SK-N-SH (cell line): ENCODE measurements at regions not wholly inside any gene's neighbourhood (a gene's known extent, or its start where the extent isn't known, plus 50 kb on each side); places are given as distances from the start of the nearest gene placed in this dataset.

Experiments
- CTCF ChIA-PET: fragments of 300-600, 350-600 bp; formaldehyde crosslinking; extraction: SDS; loops from one replicate; lab custom pipeline; 2021; lab: Yijun Ruan, JAX
- POLR2A ChIA-PET: fragments of 350-600 bp; sonication (Branson Sonifier 250); formaldehyde crosslinking; extraction: SDS; loops from one replicate; lab custom pipeline; 2020; ENCODE audit warnings: antibody characterized with exemption, inconsistent platforms; lab: Yijun Ruan, JAX
- DNase-seq: peaks from one replicate; pipeline ENCODE4 v3.0.0; 2012
- H2AFZ ChIP-seq: fragments of 200-600 bp; sonication (generic); 2 replicates; pipeline ENCODE4 v1.8.1; 2016; ENCODE audit warnings: antibody characterized with exemption, mild to moderate bottlenecking, low read depth
- H3F3A ChIP-seq: fragments of 200-600 bp; sonication (generic); replicated peaks from 2 replicates; pipeline ENCODE3; 2016; ENCODE audit warnings: antibody characterized with exemption, mild to moderate bottlenecking; ENCODE audit not compliant: insufficient read depth
- H3K27ac ChIP-seq, 2 experiments: fragments of 200-500 bp in 1 of 2; fragments of 200-600 bp in 1 of 2; sonication (Bioruptor generic) in 1 of 2; sonication (generic), shearing (Covaris generic) in 1 of 2; 2 replicates each; pipeline versions ENCODE4 v1.5.1 to v1.6.1; 2014 to 2016; ENCODE audit warnings: low read depth in 2 of 2, inconsistent platforms in 1 of 2, low read length in 1 of 2, mild to moderate bottlenecking in 1 of 2, mixed read lengths in 1 of 2
- H3K27me3 ChIP-seq: fragments of 200-600 bp; sonication (generic), shearing (Covaris generic); 2 replicates; pipeline ENCODE4 v1.6.1; 2016; ENCODE audit warnings: mixed run types; ENCODE audit not compliant: insufficient read depth
- H3K36me3 ChIP-seq, 2 experiments: fragments of 200-500 bp in 1 of 2; fragments of 200-600 bp in 1 of 2; sonication (Bioruptor generic) in 1 of 2; sonication (generic) in 1 of 2; replicated peaks in 1 of 2; 2 replicates each; pipeline versions ENCODE3 to v1.5.1; 2014 to 2016; ENCODE audit warnings: low read length in 1 of 2, mild to moderate bottlenecking in 1 of 2; ENCODE audit not compliant: insufficient read depth in 2 of 2, control insufficient read depth in 1 of 2
- H3K4me1 ChIP-seq, 2 experiments: fragments of 200-500 bp in 1 of 2; fragments of 200-600 bp in 1 of 2; sonication (Bioruptor generic) in 1 of 2; sonication (generic), shearing (Covaris generic) in 1 of 2; 2 replicates each; pipeline versions ENCODE4 v1.5.1 to v1.6.1; 2014 to 2016; ENCODE audit warnings: low read depth in 1 of 2, low read length in 1 of 2, mixed run types in 1 of 2; ENCODE audit not compliant: insufficient read depth in 2 of 2, control insufficient read depth in 1 of 2
- H3K4me2 ChIP-seq: fragments of 200-600 bp; sonication (generic), shearing (Covaris generic); 2 replicates; pipeline ENCODE4 v1.6.1; 2017; ENCODE audit warnings: mixed run types
- H3K4me3 ChIP-seq, 2 experiments: fragments of 200-500 bp in 1 of 2; fragments of 200-600 bp in 1 of 2; sonication (Bioruptor generic) in 1 of 2; sonication (generic), shearing (Covaris generic) in 1 of 2; 2 replicates each; pipeline versions ENCODE4 v1.5.1 to v1.8.1; 2014 to 2016; ENCODE audit warnings: low read depth in 2 of 2, inconsistent platforms in 1 of 2, low read length in 1 of 2, mild to moderate bottlenecking in 1 of 2, mixed read lengths in 1 of 2, moderate library complexity in 1 of 2
- H3K79me2 ChIP-seq: fragments of 200-600 bp; sonication (generic); 2 replicates; pipeline ENCODE4 v1.8.1; 2017; ENCODE audit warnings: mild to moderate bottlenecking; ENCODE audit not compliant: insufficient read depth
- H3K9ac ChIP-seq: fragments of 200-600 bp; sonication (generic); 2 replicates; pipeline ENCODE4 v1.6.1; 2017; ENCODE audit warnings: mixed run types
- H3K9me2 ChIP-seq: fragments of 200-600 bp; sonication (generic); 2 replicates; pipeline ENCODE4 v1.6.1; 2017; ENCODE audit warnings: mixed run types
- H3K9me3 ChIP-seq: fragments of 200-600 bp; sonication (generic); 2 replicates; pipeline ENCODE4 v1.6.1; 2017; ENCODE audit warnings: mixed run types, mild to moderate bottlenecking, moderate library complexity
- H4K20me1 ChIP-seq: fragments of 200-600 bp; sonication (generic); 2 replicates; pipeline ENCODE4 v1.6.1; 2017; ENCODE audit warnings: mild to moderate bottlenecking, mixed run types; ENCODE audit not compliant: insufficient read depth
- CHD2 ChIP-seq: fragments of 150-350 bp; IDR thresholded peaks from 2 replicates; pipeline ENCODE4 v1.6.1; 2018; ENCODE audit warnings: low read length; ENCODE audit not compliant: partially characterized antibody
- CTCF ChIP-seq: fragments of 200-600 bp; sonication (generic); IDR thresholded peaks from 2 replicates; pipeline ENCODE4 v1.6.1; 2017; ENCODE audit warnings: antibody characterized with exemption, mild to moderate bottlenecking, moderate library complexity
- ELF1 ChIP-seq: IDR thresholded peaks from 2 replicates; pipeline ENCODE4 v1.4.0; 2012
- EZH2phosphoT487 ChIP-seq: fragments of 200-600 bp; sonication (generic); IDR thresholded peaks from 2 replicates; pipeline ENCODE4 v1.6.1; 2017; ENCODE audit warnings: low read depth, mixed run types, mild to moderate bottlenecking, antibody characterized with exemption, moderate library complexity, borderline replicate concordance
- GABPA ChIP-seq: IDR thresholded peaks from 2 replicates; pipeline ENCODE4 v1.4.0; 2012; ENCODE audit warnings: low read depth, mild to moderate bottlenecking
- IRF3 ChIP-seq: fragments of 150-350 bp; IDR thresholded peaks from 2 replicates; pipeline ENCODE4 v1.6.1; 2016; ENCODE audit warnings: mild to moderate bottlenecking, low read depth, low read length
- JUND ChIP-seq: IDR thresholded peaks from 2 replicates; pipeline ENCODE4 v1.4.0; 2012
- MEF2A ChIP-seq: IDR thresholded peaks from 2 replicates; pipeline ENCODE4 v1.4.0; 2012; ENCODE audit warnings: low read depth, borderline replicate concordance
- NFIC ChIP-seq: IDR thresholded peaks from 2 replicates; pipeline ENCODE4 v1.4.0; 2012; ENCODE audit warnings: borderline replicate concordance
- POLR2AphosphoS5 ChIP-seq: IDR thresholded peaks from 2 replicates; pipeline ENCODE4 v1.6.1; 2012; ENCODE audit warnings: low read depth, low read length
- RCOR1 ChIP-seq: fragments of 150-350 bp; IDR thresholded peaks from 2 replicates; pipeline ENCODE4 v1.6.1; 2017; ENCODE audit warnings: antibody characterized with exemption, low read length
- REST ChIP-seq: IDR thresholded peaks from 2 replicates; pipeline ENCODE4 v1.6.1; 2012; ENCODE audit warnings: mild to moderate bottlenecking, low read depth, low read length, moderate library complexity
- SIN3A ChIP-seq: IDR thresholded peaks from 2 replicates; pipeline ENCODE4 v1.6.1; 2012; ENCODE audit warnings: low read depth, mild to moderate bottlenecking, low read length, moderate library complexity, borderline replicate concordance
- SMC3 ChIP-seq: IDR thresholded peaks from 2 replicates; pipeline ENCODE4 v1.6.1; 2012; ENCODE audit warnings: low read depth, low read length, improper control_type of control experiment
- TAF1 ChIP-seq: IDR thresholded peaks from 2 replicates; pipeline ENCODE4 v1.6.1; 2012; ENCODE audit warnings: low read depth, mild to moderate bottlenecking, low read length, moderate library complexity, borderline replicate concordance
- TCF12 ChIP-seq: IDR thresholded peaks from 2 replicates; pipeline ENCODE4 v1.4.0; 2012
- YY1 ChIP-seq: IDR thresholded peaks from 2 replicates; pipeline ENCODE4 v1.4.0; 2012; ENCODE audit warnings: low read depth, mild to moderate bottlenecking
- WGBS: methylation state at CpG from one replicate; pipeline ENCODE4 v1.1.6; 2017; ENCODE audit warnings: low lambda C conversion rate; 5-methylcytosine and 5-hydroxymethylcytosine counted together
- TF ChIP-seq, protein P1 (sequence below): IDR thresholded peaks from 2 replicates; pipeline ENCODE4 v1.4.0; 2012; ENCODE audit warnings: low read depth, borderline replicate concordance
- TF ChIP-seq, protein P2 (sequence below): IDR thresholded peaks from 2 replicates; pipeline ENCODE4 v1.4.0; 2012; ENCODE audit warnings: low read depth

- Histone ChIP-seq H3K9me2 (no peaks in the 10 kb centered on the region), H3K4me2 (no peak overlapping the region), H3F3A (no peaks in the 10 kb centered on the region), H3K4me3 (no peak overlapping the region), H3K36me3 (no peaks in the 10 kb centered on the region), H3K4me1 (no peaks in the 10 kb centered on the region), H2AFZ (no peak overlapping the region), H3K27me3 (no peaks in the 10 kb centered on the region; the same call in 1 of the 2 replicates), H3K9me3 (no peaks in the 10 kb centered on the region), H4K20me1 (no peaks in the 10 kb centered on the region), H3K9ac (no peak overlapping the region), H3K79me2 (no peaks in the 10 kb centered on the region), H3K27ac (no peak overlapping the region)
- DNase-seq: no peak
- ChIA-PET POLR2A (no interaction called here), CTCF (interaction anchor here (1.5 to 15.7 kb wide), 5 partner anchors 8 to 250 kb away, joined by 5 to 280 read pairs (median 52); no protein-coding TSS in a partner anchor)
- TF ChIP-seq POLR2AphosphoS5 (no peak), SIN3A (no peak), SMC3 (no peak), RCOR1 (no peak), REST (no peak), JUND (no peak), TCF12 (no peak), MEF2A (no peak), TAF1 (no peak), CTCF (no peak), ELF1 (no peak), YY1 (no peak), CHD2 (no peak), IRF3 (no peak), GABPA (no peak), EZH2phosphoT487 (no peak), NFIC (no peak)
- TF ChIP-seq, protein P1, sequence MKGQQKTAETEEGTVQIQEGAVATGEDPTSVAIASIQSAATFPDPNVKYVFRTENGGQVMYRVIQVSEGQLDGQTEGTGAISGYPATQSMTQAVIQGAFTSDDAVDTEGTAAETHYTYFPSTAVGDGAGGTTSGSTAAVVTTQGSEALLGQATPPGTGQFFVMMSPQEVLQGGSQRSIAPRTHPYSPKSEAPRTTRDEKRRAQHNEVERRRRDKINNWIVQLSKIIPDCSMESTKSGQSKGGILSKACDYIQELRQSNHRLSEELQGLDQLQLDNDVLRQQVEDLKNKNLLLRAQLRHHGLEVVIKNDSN: no peak
- TF ChIP-seq, protein P2, sequence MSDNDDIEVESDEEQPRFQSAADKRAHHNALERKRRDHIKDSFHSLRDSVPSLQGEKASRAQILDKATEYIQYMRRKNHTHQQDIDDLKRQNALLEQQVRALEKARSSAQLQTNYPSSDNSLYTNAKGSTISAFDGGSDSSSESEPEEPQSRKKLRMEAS: no peak
- 58% methylated on average over 3 of the region's 3 CpGs for WGBS
Observed at GRCh38 chr1:110773813-110774212, 99.1 kb upstream of the KCNA3 start.
